Astrocyte (in vitro differentiated cells and primary cell): ENCODE measurements at regions not wholly inside any gene's neighbourhood (a gene's known extent, or its start where the extent isn't known, plus 50 kb on each side); places are given as distances from the start of the nearest gene placed in this dataset.
A peak's percentile ranks its signal among the peaks of the same experiment; 100 is the strongest.
"Not testable (repeated sequence)": the region's sequence is repeated elsewhere in the genome, so short reads cannot be mapped to it uniquely, and the experiment has no call there.

Source experiments
- DNase-seq: peaks from one replicate; pipeline ENCODE4 v3.0.0-alpha.2; 2010; ENCODE audit warnings: low read depth
- FAIRE-seq: peaks from 2 replicates; lab custom pipeline; 2011; peaks lifted over from hg19 to GRCh38; lab: Jason Lieb, UNC
- H2AFZ ChIP-seq: 2 replicates; pipeline ENCODE4 v1.6.0; 2012; ENCODE audit warnings: low read depth, low read length, inconsistent platforms
- H3K27ac ChIP-seq: 2 replicates; pipeline ENCODE4 v1.5.1; 2011; ENCODE audit warnings: low read depth, low read length, inconsistent platforms
- H3K27me3 ChIP-seq: 2 replicates; pipeline ENCODE4 v1.6.0; 2011; ENCODE audit warnings: low read length, inconsistent platforms; ENCODE audit not compliant: insufficient read depth
- H3K36me3 ChIP-seq: 2 replicates; pipeline ENCODE4 v1.5.1; 2011; ENCODE audit warnings: low read length, inconsistent platforms; ENCODE audit not compliant: insufficient read depth
- H3K4me1 ChIP-seq: 2 replicates; pipeline ENCODE4 v1.5.1; 2011; ENCODE audit warnings: low read length, inconsistent platforms; ENCODE audit not compliant: insufficient read depth
- H3K4me2 ChIP-seq: 2 replicates; pipeline ENCODE4 v1.6.0; 2012; ENCODE audit warnings: low read length, inconsistent platforms
- H3K4me3 ChIP-seq: 2 replicates; pipeline ENCODE4 v1.5.1; 2011; ENCODE audit warnings: low read depth, mild to moderate bottlenecking, low read length, inconsistent platforms; ENCODE audit not compliant: insufficient read depth
- H3K79me2 ChIP-seq: 2 replicates; pipeline ENCODE4 v1.6.0; 2012; ENCODE audit warnings: mild to moderate bottlenecking, low read length, inconsistent platforms; ENCODE audit not compliant: insufficient read depth
- H3K9ac ChIP-seq: 2 replicates; pipeline ENCODE4 v1.6.0; 2012; ENCODE audit warnings: mild to moderate bottlenecking, low read length, inconsistent platforms
- H3K9me3 ChIP-seq: 2 replicates; pipeline ENCODE4 v1.5.1; 2012; ENCODE audit warnings: low read depth, mild to moderate bottlenecking, low read length, inconsistent platforms; ENCODE audit not compliant: insufficient read depth
- H4K20me1 ChIP-seq: 2 replicates; pipeline ENCODE4 v1.6.0; 2012; ENCODE audit warnings: low read length, inconsistent platforms; ENCODE audit not compliant: insufficient read depth
- H3K27ac Mint-ChIP-seq: one replicate; pipeline ENCODE4 v1.8.0; 2021; ENCODE audit warnings: mild to moderate bottlenecking, mixed read lengths; ENCODE audit not compliant: unreplicated experiment
- H3K27me3 Mint-ChIP-seq: one replicate; pipeline ENCODE4 v1.8.0; 2021; ENCODE audit warnings: low read depth, mixed read lengths; ENCODE audit not compliant: unreplicated experiment
- H3K36me3 Mint-ChIP-seq: one replicate; pipeline ENCODE4 v1.8.0; 2021; ENCODE audit warnings: low read depth, mixed read lengths; ENCODE audit not compliant: unreplicated experiment
- H3K4me1 Mint-ChIP-seq: one replicate; pipeline ENCODE4 v1.8.0; 2021; ENCODE audit warnings: low read depth, mixed read lengths; ENCODE audit not compliant: unreplicated experiment
- H3K4me3 Mint-ChIP-seq: one replicate; pipeline ENCODE4 v1.8.0; 2021; ENCODE audit warnings: mild to moderate bottlenecking, moderate library complexity, mixed read lengths; ENCODE audit not compliant: unreplicated experiment
- H3K9me3 Mint-ChIP-seq: one replicate; pipeline ENCODE4 v1.8.0; 2021; ENCODE audit warnings: mild to moderate bottlenecking, mixed read lengths; ENCODE audit not compliant: unreplicated experiment

GRCh38 chr5:34096033-34096432, 53.0 kb upstream of the C1QTNF3 start:
- H3K4me2 ChIP-seq, H3K4me3 Mint-ChIP-seq, H3K27me3 ChIP-seq, H3K27ac ChIP-seq, H3K27ac Mint-ChIP-seq, H2AFZ ChIP-seq, H3K79me2 ChIP-seq, H3K36me3 Mint-ChIP-seq, H3K36me3 ChIP-seq, H3K27me3 Mint-ChIP-seq, H3K4me1 ChIP-seq, H3K9me3 Mint-ChIP-seq, H4K20me1 ChIP-seq, H3K4me1 Mint-ChIP-seq, H3K9me3 ChIP-seq, H3K9ac ChIP-seq, DNase-seq, FAIRE-seq, H3K4me3 ChIP-seq: not testable (repeated sequence)

GRCh38 chr5:34099891-34100290, 56.9 kb upstream of the C1QTNF3 start:
- H3K36me3 Mint-ChIP-seq, H3K9me3 ChIP-seq, H3K27me3 Mint-ChIP-seq, FAIRE-seq, H3K27me3 ChIP-seq, H3K79me2 ChIP-seq, H3K4me2 ChIP-seq, H4K20me1 ChIP-seq, H3K4me3 Mint-ChIP-seq, H3K4me1 Mint-ChIP-seq, H3K36me3 ChIP-seq, H3K27ac Mint-ChIP-seq, H3K9ac ChIP-seq, H3K4me1 ChIP-seq, H3K4me3 ChIP-seq, H2AFZ ChIP-seq, H3K9me3 Mint-ChIP-seq, DNase-seq, H3K27ac ChIP-seq: not testable (repeated sequence)

- H3K36me3 Mint-ChIP-seq, H3K79me2 ChIP-seq, H3K4me1 ChIP-seq, H3K9me3 Mint-ChIP-seq, H3K27me3 ChIP-seq, DNase-seq, H3K4me1 Mint-ChIP-seq, H2AFZ ChIP-seq, H3K9ac ChIP-seq, H3K27ac ChIP-seq, H3K4me3 ChIP-seq, H3K27me3 Mint-ChIP-seq, H3K27ac Mint-ChIP-seq, H3K9me3 ChIP-seq, H3K4me3 Mint-ChIP-seq, H3K36me3 ChIP-seq, FAIRE-seq, H4K20me1 ChIP-seq, H3K4me2 ChIP-seq: not testable (repeated sequence)
These were observed 58.6 kb upstream of the C1QTNF3 start for GRCh38 chr5:34101567-34101966.

- H3K27ac ChIP-seq, H3K36me3 ChIP-seq, H3K27me3 Mint-ChIP-seq, H2AFZ ChIP-seq, H3K9ac ChIP-seq, H3K4me1 ChIP-seq, DNase-seq, H3K27ac Mint-ChIP-seq, H3K4me1 Mint-ChIP-seq, H3K36me3 Mint-ChIP-seq, H3K27me3 ChIP-seq, H3K79me2 ChIP-seq, H3K4me3 Mint-ChIP-seq, H3K9me3 ChIP-seq, H3K4me3 ChIP-seq, H3K9me3 Mint-ChIP-seq, H3K4me2 ChIP-seq, H4K20me1 ChIP-seq: not testable (repeated sequence)
- FAIRE-seq, result peak; percentile 41
These were observed 65.9 kb upstream of the C1QTNF3 start for GRCh38 chr5:34108897-34109296.

- not testable (repeated sequence) for H3K27me3 Mint-ChIP-seq, FAIRE-seq, H3K4me3 ChIP-seq, H4K20me1 ChIP-seq, H2AFZ ChIP-seq, H3K9me3 ChIP-seq, DNase-seq, H3K27me3 ChIP-seq, H3K36me3 ChIP-seq, H3K4me3 Mint-ChIP-seq, H3K9me3 Mint-ChIP-seq, H3K79me2 ChIP-seq, H3K4me1 ChIP-seq, H3K27ac Mint-ChIP-seq, H3K9ac ChIP-seq, H3K27ac ChIP-seq, H3K36me3 Mint-ChIP-seq, H3K4me1 Mint-ChIP-seq, H3K4me2 ChIP-seq
These were observed 81.3 kb upstream of the C1QTNF3 start for GRCh38 chr5:34124280-34124679.

GRCh38 chr5:34125354-34125753, 82.3 kb upstream of the C1QTNF3 start:
- H3K4me3 Mint-ChIP-seq, H3K9me3 Mint-ChIP-seq, H3K4me1 Mint-ChIP-seq, H2AFZ ChIP-seq, H3K79me2 ChIP-seq, H3K9me3 ChIP-seq, H3K27ac Mint-ChIP-seq, H3K4me3 ChIP-seq, H3K27me3 Mint-ChIP-seq, H3K27ac ChIP-seq, DNase-seq, H4K20me1 ChIP-seq, H3K36me3 Mint-ChIP-seq, H3K36me3 ChIP-seq, H3K4me2 ChIP-seq, H3K9ac ChIP-seq, H3K27me3 ChIP-seq, FAIRE-seq, H3K4me1 ChIP-seq: not testable (repeated sequence)
